HFF-Myc (cell line): ENCODE measurements at regions not wholly inside any gene's neighbourhood (a gene's known extent, or its start where the extent isn't known, plus 50 kb on each side); places are given as distances from the start of the nearest gene placed in this dataset.
A peak's percentile ranks its signal among the peaks of the same experiment; 100 is the strongest.

Experiments used
- DNase-seq: peaks from one replicate; pipeline ENCODE4 v3.0.0-alpha.2; 2011; ENCODE audit warnings: low read depth; ENCODE audit errors: extremely low read depth
- H3K4me3 ChIP-seq: replicated peaks from 2 replicates; pipeline ENCODE4 v1.5.1; 2011; ENCODE audit warnings: low read depth, mild to moderate bottlenecking, control low read depth, low read length
- TF ChIP-seq, protein P1 (sequence below): IDR thresholded peaks from 2 replicates; pipeline ENCODE4 v1.5.1; 2012; ENCODE audit warnings: mild to moderate bottlenecking, low read depth, low read length, control low read depth; ENCODE audit errors: missing control alignments

DNA sequence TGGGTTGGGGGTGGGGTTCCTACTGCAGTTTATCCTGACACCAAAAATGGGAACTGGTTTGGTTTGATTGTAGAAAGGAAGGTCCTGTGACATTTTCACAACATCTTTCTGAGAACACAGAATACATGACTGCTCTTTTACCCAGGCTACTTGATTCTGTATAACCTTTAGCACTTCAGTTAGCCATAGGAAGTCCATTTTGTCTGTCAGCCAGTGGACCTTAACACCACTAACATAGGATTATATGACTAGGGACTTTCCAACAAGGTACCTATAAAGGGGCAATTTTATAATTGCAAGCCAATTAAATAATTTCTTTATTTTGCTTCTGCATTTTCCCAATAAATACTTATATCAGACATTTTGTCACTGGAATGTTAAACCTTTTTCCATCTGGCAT lies 489.2 kb upstream of the MIS18BP1 start:
- no peak overlapping the region for H3K4me3 ChIP-seq

DNA sequence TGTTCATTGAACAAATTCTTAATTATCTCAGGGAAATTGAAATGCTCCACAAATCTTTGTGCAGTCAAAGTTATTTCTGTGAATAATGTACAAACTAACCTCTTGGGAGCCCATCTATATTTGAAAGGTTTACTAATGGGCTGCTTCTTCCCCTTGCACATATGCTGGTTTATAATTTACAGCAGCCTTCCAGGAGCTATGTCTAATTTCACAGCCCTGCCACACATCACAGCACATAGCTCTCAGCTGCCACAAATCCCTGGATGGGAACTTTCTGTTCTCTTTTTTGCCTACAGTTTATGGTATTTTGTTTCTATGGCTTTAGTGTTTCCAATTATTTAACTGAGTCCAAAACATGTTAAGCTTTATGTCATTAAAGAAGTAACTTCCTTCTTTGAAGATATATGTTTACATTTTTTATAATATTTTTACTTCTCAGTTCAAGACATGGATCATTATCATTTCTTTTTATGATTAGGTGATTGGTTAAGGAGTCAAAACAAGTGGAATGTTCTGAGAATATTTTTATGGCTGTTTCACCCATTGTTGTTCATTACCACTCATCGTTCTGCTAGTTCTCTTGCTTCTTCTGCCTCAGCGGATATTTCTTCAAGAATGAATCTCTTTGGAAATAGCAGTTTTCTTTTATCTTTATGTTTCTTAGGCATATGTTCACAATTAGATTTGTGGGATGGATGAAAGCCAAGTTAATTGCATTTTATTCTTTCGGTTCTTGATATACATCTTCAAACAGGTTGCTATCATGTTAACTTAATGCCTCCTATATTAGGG lies 475.6 kb upstream of the MIS18BP1 start:
- no peak for DNase-seq
- TF ChIP-seq, protein P1, sequence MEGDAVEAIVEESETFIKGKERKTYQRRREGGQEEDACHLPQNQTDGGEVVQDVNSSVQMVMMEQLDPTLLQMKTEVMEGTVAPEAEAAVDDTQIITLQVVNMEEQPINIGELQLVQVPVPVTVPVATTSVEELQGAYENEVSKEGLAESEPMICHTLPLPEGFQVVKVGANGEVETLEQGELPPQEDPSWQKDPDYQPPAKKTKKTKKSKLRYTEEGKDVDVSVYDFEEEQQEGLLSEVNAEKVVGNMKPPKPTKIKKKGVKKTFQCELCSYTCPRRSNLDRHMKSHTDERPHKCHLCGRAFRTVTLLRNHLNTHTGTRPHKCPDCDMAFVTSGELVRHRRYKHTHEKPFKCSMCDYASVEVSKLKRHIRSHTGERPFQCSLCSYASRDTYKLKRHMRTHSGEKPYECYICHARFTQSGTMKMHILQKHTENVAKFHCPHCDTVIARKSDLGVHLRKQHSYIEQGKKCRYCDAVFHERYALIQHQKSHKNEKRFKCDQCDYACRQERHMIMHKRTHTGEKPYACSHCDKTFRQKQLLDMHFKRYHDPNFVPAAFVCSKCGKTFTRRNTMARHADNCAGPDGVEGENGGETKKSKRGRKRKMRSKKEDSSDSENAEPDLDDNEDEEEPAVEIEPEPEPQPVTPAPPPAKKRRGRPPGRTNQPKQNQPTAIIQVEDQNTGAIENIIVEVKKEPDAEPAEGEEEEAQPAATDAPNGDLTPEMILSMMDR: no peak
- no peak overlapping the region for H3K4me3 ChIP-seq

More for the DNA sequence above, 489.2 kb upstream of the MIS18BP1 start:
- no peak for DNase-seq
- TF ChIP-seq, protein P1: no peak

DNA sequence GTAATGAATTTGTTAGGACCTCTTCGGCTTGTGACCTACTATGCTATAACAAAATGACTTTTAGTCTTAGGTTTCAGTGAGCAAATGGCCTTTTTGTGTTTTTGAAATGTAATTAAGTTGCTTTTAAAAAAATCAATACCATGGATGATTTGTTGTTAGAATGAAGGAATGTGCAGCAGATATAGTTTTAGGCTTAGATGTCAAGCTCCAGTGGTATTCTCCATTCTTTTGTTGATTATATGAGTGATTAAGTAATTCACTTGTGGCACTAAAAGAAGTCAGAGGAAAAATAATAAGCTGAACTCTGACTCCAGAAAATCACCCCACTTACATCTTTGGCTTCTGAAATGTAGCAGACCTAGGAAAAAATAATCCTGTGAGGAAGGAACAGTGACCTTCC lies 474.1 kb upstream of the MIS18BP1 start:
- TF ChIP-seq, protein P1: no peak
- no peak overlapping the region for H3K4me3 ChIP-seq
- no peak for DNase-seq

DNA sequence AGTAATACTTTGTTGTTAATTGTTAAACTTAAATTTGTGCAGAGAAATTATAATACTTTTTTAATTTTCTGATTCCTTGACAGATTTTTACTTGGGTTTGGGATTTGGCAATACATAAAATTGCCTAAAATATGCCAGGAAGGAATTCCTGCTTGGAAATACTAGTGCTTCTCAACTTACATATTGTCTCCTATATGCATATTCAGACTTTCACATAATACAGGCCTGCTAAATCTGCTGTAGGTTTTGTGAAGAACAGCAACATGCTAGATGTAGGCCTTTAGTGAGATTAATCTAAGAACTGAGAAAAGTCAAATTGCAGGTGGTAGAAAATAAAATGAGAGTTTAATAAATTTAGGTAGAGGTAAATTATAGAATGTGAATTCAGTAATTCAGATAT lies 468.5 kb upstream of the MIS18BP1 start:
- H3K4me3 ChIP-seq: no peak overlapping the region
- TF ChIP-seq, protein P1: no peak
- DNase-seq: no peak

DNA sequence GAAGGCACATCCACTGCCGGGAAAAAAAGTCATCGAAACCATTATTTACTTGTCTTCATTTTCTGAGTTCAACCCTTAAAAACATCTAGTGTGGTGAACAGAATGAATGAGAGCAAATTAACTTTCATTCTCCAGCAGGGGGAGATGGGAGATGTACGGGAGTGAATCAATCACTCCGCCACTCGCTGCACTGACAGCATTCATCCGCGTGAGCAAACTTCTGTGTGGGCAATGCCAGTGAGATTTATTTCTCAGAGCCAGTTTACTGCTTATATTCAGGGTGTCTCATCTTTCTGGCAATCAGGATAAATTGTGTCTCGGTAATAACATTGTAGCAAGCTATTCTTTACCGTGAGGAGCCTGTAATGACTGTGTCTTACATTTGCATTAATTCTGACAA lies 463.6 kb upstream of the MIS18BP1 start:
- H3K4me3 ChIP-seq: no peak overlapping the region
- no peak for DNase-seq

DNA sequence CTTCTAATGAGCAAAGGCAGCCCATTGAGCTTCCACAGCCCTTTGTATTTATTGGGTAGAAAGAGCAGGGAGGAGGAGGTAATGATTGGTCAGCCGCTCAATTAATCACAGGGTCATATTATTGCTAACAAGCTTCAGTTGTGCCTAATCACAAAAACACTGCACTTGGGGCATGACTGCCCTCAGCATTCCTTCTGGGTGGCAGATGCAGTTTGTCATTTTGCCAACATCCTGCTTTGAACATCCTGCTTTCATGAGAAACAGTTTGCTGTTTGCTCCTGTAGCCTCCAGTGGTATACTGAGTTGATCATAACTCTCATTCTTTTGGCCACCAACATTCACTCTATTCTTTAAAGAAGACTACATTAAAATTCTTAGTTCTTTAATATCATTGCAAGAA lies 462.9 kb upstream of the MIS18BP1 start:
- TF ChIP-seq, protein P1: no peak
- DNase-seq: no peak
- no peak overlapping the region for H3K4me3 ChIP-seq

More for the DNA sequence above, 463.6 kb upstream of the MIS18BP1 start:
- TF ChIP-seq, protein P1: peak; percentile 28
